GM21526 (cell line): ENCODE measurements at regions not wholly inside any gene's neighbourhood (a gene's known extent, or its start where the extent isn't known, plus 50 kb on each side); places are given as distances from the start of the nearest gene placed in this dataset.

Experiments used
- ATAC-seq: cut with Tn5 transposase; IDR thresholded peaks from one replicate; pipeline ENCODE4 v1.9.1; 2021; ENCODE audit warnings: moderate library complexity; ENCODE audit not compliant: unreplicated experiment, low FRiP score

DNA sequence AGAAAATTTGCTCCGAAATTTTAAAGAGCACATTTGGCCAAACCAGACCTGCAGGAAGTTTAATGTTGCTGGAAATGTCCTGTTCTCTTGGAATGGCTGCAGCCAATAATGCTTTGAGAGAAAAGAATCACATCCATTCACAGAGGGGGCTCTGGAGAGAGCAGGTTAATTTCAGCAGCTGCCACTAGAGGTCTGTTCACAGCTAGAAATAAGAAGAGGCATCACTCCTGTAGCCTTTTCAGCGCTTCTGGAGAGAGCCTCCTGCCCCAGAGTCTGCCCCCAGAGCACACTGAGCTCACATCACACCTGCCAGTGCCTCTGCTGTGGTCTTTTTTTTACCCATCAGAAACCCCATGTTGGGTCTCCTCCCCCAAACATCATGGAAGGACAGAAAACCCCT is 124.8 kb upstream of the RAD23B start:
- ATAC-seq, result peak; percentile 72

DNA sequence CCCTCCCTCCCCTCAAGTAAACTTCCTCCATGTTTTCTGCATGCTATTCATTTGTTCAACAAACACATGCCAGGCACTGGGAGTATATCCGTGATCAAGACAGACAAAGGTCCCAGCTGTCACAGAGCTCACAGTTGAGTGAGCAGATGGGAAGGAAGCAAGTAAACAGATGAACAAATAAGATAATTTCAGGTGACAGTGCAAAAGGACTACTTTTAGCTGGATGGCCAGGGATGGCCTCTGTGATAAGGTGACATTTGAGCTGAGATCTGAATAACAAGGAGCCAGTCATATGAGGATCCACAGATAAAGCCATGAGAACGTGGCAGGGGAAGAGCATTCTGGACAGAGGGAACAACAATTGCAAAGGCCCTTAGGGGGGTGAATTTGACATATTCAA is 121.7 kb upstream of the RAD23B start:
- ATAC-seq, result no peak

DNA sequence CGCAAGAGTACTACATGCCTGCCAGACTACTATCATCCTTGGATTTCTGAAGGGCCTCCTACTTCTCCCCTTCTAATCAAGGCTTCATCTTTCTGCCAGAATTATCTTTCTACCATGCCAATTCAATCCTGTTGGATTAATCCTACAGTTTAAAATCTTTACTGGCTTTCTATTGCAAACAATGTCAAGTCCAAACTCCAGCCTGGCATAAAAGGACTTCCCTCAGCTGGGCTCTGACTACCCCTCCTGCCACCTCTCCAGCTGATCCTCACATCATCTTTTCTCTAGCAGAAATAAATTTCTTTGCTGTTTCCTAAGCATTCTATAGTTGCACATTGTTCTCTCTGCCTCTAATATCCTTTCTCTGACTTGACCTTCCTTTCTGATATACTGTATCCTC is 119.7 kb upstream of the RAD23B start:
- ATAC-seq, result no peak

DNA sequence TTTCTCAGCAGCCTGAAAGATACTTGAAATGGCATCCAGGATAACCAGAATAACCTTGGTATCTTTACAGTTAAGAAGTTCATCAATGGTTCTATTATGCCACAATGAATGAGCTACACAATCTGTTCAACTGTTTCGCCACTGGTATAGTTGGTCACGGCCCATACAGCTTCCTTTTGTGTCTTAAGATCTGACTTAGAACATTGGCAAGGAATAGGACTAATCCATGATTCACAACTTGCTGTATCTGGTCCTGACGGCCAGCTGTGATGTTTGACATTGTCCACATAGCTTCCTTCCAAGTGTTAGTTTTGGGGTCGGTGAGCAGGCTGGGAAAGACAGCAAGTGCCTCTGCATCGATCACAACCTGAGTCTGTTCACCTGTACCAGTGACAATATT is 113.3 kb upstream of the RAD23B start:
- no peak for ATAC-seq

DNA sequence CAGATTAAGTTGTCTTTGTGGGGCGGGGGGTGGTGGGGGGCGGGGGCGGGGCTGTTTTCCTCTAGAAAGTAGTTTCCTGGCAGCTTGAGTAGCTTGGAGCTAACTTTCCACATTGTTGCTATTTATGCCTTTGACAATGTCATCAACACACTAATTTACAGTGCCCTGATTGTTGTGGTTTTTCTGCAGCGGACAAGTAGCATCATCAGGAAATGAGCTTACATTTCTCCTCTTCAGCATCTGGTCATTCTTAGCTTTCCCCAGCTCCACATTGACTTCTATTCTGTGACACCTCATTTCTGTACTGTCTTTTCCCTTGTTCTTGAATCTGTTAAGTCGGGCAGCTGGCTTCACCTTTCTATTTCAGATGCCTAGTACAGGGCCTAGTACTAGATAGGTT is 112.3 kb upstream of the RAD23B start:
- no peak for ATAC-seq

DNA sequence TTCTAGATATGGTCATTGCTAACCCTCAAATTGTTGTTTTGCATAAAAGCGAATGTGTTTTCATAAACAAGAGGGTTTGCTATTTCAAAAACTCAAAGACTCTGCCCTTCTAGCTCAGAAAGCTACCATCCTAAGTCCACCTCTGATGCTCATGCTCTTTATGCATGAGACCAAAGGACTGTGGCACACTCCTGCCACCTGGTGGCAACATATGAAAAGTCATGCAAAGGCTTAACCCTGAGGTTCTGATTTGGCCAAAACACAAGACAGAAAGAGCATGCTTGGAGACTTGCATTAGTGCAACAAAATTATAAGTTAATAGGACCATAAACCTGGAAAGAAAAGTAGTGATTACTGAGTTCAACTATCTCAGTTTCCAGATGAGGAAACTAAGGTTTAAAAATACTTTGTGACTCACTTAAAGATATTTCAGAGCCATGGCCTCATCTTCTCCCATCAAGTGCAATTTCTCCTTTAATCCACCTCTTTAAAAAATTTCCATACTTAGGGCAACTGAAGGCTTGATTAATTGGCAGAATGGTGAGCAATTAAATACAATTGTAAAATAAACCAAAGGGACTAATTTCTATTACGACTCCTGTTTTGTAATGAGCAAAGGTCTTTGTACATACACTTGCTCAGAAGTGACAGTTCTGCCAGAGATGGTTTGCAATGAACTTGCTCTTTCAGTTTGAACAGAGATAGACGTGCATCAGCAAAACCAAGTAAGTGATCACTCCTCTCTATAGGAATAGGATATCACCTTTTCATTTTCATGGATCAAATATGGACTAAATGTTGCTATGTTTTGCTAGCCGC is 110.7 kb upstream of the RAD23B start:
- ATAC-seq, result peak; percentile 71

DNA sequence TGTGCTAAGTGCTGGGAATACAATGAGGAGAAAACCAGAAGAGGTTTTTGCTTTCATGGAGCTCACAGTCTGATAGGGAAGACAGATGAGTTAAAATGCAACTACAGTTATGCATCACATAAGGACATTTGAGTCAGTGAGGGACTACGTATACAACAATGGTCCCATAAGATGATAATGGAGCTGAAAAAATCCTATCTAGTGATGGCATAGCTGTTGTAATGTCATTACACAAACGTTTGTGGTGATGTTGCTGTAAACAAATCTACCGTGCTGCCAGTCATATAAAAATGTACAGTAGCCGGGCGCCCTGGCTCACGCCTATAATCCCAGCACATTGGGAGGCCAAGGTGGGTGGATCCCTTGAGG is 110.1 kb upstream of the RAD23B start:
- peak; percentile 65 for ATAC-seq

DNA sequence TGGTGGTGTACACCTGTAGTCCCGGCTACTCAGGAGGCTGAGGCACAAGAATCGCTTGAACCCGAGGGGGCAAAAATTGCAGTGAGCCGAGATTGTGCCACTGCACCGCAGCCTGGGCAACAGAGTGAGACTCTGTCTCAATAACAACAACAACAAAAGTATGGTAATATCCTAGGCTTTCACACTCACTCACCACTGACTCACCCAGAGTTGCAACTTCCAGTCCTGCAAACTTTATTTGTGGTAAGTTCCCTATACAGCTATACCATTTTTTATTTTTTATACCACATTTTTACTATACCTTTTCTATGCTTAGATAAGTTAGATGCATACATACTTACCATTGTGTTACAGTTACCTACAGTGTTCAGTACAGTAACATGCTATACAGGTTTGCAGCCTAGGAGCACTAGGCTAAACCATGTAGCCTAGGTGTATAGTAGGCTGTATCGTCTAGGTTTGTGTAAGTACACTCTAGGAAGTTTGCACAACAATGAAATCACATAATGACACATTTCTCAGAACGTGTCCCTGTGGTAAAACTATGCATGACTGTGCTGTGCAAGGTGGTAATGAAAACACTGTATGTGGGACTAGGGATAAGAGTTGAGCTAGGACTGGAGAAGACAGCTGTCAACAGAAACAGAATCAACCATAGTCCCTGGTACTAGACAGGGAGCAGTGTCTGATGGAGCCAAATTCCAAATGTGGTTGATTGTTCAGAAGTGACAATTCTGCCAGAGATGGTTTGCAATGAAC is 109.5 kb upstream of the RAD23B start:
- no peak for ATAC-seq

DNA sequence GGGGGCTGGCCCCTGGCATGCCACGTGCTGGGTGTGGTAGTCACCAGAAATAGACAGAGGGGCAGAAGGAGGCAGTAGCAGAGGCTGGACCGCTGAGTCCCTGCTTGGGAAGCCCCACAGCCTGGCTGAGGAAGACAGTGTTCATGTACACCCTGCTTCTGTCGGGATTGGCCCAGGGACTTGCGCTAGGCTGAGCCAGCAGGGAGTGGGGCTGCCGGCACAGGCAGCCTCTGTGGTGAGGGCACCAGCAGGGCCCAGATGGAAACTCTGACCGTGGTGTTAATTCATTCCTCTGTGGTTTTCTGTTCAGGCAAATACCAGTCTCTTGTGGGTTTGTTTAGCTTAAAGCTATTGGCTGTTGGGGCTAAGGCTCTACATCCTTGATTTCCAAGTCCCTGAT is 108.6 kb upstream of the RAD23B start:
- ATAC-seq, result no peak

DNA sequence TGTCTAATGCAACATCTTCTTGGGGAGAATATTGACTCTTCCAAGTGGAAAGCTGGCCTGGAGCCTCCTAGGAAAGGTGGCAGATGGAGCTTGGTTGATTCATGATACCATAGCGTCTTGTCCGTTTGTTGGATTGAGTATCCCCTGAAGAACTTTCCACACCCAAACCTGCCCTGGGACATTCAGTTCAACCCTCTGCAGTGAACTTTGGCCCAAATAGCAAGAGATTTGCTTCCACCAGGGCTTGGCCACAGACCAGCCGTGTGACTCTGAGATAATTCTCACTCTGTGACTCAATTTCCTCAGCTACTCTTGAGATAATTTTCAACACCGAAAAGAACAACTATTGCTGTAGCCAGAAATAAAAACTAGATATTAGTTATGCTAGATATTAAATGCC is 108.0 kb upstream of the RAD23B start:
- no peak for ATAC-seq

DNA sequence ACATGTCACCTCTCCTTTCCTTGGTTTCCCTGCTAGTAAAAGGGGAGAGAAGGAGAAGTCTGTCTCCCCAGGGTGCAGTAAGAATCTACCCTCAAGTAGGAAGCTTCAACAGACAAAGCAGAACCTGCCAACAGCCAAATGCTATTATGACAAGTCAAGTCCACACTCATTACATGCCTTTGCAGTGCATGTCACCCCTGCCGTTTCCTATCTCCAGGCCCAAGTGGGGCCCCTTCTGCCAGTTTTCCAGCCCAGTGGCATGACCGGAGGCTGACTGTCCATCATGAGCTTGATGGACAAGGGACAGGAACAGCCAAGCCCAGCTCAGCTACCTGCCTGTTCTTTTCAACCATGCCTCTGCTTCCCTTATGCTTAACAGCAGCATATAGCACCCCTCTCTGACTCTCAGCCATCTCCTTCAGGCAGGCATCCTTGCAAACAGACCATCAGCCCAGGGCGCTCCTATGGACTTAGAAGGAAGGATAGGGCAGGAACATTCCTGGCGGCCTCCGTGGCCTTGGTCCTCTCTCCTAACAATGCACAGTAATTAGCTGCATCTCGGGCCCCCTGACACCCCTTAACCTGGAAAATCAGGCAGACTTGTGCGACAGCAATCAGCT is 107.2 kb upstream of the RAD23B start:
- no peak for ATAC-seq

DNA sequence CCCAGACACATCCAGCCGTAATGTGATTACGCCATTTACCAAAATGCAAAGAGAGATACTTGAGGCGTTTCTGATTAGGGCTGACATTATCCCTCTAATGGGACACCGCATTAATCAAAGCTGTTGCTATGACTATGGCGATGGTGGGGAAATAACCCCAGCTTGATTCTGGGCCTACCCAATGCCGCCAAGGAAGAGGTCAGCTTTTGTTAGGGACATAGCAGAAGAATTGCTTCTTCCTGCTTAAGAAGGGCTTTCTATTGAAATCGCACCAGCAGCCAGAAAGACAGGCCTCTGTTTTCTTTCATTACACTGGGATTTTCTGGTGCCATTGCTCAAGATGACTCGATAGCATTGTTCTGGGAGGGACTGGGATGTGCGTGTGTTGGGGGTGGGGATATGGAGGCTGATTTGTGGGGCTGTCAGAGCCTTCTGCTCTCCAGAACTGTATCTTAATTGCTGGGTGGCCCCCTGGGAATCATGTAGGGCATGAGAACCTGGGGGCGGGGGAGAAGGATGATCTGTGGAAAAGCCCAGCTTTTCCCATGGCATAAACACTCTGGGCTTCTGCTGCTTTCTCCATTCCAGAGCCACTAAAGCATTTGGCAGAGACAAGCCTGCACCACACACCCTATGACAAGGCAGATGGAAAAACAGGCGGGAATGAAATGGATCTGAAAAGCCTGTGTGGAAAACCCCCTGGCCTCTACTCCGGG is 106.5 kb upstream of the RAD23B start:
- ATAC-seq, result no peak

DNA sequence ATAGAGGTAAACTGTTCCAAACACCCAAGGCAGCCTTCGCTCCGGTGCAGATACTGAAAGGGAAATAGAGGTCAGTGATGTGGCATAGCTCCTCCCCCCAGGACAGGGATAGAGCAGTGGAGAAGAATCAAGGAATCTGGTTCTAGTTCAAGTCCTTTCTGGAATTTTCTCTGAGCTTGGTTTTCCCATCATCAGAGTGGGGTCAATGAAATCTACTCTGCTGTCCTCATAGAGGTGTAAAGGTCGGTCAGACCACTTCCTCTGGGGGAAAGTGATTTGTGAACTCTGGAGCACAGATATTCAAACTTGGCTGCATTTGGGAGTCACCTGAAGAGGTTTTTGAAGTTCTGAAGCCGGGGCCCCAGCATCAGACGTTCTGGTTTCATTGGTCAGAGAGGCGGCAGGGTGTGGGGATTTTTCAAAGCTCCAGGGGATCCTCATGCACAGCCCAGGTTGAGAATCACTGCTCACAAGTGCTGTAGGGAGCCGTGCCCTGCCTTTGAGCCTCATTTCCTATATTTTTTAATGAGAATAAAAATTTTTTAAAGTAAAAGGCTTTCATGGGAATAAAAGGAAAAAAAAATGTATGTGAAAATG is 105.7 kb upstream of the RAD23B start:
- no peak for ATAC-seq

DNA sequence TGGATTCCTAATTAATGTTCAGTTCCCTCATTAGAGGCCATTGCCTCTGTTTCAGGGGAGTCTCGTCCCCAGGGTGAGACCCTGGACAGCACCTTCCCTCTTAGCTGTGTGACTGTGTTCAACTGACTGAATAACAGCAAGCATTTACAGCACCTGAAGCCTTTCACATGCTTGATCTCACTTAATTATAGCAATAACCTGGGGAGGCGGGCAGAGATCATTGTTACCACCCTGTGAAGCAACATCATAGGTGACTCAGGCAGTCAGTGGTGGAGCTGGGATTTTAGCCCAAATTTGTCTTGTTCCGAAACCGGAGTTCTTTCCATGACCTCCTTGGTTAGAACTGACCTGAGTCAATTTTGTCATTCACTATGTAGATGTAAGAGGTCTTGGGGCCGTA is 105.2 kb upstream of the RAD23B start:
- no peak for ATAC-seq

DNA sequence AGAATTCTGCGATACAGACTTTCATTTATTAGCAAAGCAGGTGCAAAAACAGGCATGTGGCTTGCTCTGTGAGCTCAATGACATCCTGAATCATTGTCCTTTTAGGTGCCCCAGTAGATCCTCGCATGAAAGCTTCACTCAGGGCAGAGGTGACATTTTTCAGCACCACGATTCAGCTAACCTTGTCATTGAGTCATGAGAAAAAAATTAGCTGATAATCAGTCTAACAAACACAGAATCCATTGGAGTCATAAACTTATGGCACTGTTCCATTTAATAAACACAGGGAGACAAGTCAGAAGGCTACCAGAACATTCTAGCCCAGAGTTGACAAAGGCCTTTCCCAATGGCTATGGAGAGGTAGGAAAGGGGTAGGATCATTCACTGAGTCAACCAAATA is 104.8 kb upstream of the RAD23B start:
- no peak for ATAC-seq

DNA sequence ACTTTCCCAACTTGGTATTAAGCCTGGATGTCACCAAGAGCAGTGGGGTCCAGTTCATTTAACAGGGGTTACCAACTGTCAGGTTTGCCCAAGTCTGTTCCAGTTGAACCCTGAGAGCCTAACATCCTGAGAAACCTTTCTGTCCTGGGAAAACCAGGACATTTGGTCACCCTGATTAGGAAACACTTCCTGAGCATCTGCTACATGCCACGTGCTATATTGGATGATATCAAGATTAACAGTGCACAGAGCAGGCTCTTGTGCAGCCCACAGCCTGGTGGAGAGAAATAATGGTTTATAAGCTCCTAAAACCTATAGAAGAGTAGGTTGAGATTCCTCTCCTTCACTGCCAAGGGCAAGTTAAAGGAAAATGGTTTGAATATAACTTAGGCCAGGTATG is 102.9 kb upstream of the RAD23B start:
- no peak for ATAC-seq

DNA sequence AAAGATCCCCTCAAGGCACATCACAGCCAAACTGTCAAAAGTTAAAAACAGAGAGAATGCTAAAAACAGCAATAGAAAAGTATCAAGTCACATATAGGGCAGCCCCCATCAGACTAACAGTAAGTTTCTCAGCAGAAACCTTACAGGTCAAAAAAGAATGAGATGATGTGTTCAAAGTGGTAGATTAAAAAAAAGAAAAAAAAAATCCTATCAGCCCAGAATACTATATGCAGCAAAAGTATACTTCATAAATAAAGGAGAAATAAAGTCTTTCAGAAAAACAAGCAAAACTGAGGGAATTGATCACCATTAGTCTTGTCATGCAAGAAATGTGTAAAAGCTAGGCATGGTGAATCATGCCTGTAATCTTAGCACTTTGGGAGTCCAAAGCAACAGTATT is 99.9 kb upstream of the RAD23B start:
- no peak for ATAC-seq

DNA sequence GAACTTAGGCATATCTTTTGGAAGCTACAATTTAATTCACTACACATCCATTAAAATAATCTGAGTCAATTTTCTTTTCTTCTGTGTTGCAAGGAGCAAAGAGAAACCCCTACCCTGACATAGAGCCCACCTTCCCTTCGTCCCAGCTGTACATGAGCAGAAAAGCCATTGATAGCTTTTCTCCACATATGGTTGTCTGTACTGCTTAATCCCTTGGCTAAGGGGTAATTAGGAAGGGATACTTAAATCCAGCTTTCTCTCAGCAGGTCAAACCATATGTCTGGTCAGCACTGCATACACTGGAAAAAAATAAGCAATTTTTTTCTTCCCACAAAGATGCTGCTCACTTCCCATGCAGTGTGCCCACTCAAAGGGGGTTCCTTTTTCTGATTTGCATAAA is 94.7 kb upstream of the RAD23B start:
- ATAC-seq, result no peak

DNA sequence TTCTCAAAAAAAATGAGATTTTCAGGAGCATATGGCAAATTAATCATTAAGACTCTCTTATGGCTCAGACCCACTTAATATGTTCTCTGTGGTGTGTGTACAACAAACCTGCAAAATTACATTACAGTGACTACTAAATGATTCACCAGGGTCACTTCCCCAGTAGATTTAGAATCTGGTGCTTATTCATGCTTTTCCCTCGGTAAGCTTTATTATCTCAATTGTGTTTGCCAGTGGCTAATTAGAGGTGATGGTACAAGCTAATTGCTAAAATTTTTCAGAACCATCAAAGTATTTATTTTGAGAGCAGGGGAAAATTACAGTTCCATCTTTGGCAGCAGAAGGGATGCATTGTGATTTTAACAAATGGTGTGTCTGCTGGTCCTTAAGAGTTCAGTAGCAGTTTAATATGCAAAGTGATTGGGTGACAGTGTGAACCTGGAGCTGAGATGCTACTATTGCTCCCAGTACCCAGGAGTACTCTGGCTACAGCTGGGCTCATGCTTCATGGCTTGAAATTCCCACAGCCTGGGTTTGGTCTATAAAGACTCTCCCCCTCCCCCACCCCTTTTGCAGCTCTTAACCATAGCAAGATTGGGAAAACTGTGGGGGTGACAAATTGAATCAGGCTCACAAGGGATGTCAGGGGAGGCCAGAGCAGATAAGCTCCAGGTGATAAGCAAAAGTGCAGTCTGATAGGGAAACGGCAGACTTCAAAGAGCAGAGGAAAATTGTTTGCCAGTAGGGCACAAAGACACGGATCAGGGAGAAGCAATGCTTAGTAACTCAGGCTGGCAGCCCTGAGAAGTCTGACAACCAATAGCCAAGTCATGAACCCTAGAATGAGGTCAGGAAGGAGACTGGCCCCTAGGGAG is 92.8 kb upstream of the RAD23B start:
- no peak for ATAC-seq

DNA sequence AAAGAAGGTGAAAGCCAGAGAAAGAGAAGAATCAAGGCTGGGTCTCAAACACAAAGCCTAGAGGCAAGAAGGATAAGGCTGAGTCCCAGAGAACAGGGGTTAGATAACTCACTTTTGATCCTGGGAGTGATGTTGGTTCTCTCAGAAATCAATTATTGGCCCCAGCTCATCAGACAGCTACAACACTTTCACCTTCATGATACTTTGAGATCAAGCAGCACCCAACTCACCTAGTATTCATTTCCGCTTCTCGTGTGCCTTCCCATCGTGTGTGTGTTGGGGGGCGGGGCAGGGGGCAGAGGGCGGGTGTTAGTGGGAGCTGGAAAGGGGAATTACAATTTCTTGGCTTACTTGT is 92.2 kb upstream of the RAD23B start:
- no peak for ATAC-seq
